ENCODE measurements at regions not wholly inside any gene's neighbourhood (a gene's known extent, or its start where the extent isn't known, plus 50 kb on each side); places are given as distances from the start of the nearest gene placed in this dataset.

- no peak for TF ChIP-seq CTCF (IDR thresholded peaks at IDR 0.05; ENCODE audit: control insufficient read depth, insufficient read depth, low read depth, low read length, missing control alignments)
- H3K4me3 ChIP-seq (ENCODE audit: control insufficient read depth, low read depth, low read length) = no peak overlapping the region
- DNase-seq (ENCODE audit: low read depth) = no peak
Observed at GRCh38 chr2:228956701-228957474, 314.2 kb downstream of the PID1 start.

- H3K4me3 ChIP-seq (ENCODE audit: control insufficient read depth, low read depth, low read length) = no peak overlapping the region
- TF ChIP-seq CTCF (IDR thresholded peaks at IDR 0.05; ENCODE audit: control insufficient read depth, insufficient read depth, low read depth, low read length, missing control alignments) = no peak
- no peak for DNase-seq (ENCODE audit: low read depth)
Observed at GRCh38 chr2:228949831-228950230, 321.3 kb downstream of the PID1 start.

GRCh38 chr2:228945710-228946109, 325.4 kb downstream of the PID1 start:
- TF ChIP-seq CTCF (IDR thresholded peaks at IDR 0.05; ENCODE audit: control insufficient read depth, insufficient read depth, low read depth, low read length, missing control alignments) = no peak
- DNase-seq (ENCODE audit: low read depth) = no peak
- no peak overlapping the region for H3K4me3 ChIP-seq (ENCODE audit: control insufficient read depth, low read depth, low read length)

GRCh38 chr2:228942856-228943255, 328.2 kb downstream of the PID1 start:
- H3K4me3 ChIP-seq (ENCODE audit: control insufficient read depth, low read depth, low read length) = no peak overlapping the region
- DNase-seq (ENCODE audit: low read depth) = no peak
- no peak for TF ChIP-seq CTCF (IDR thresholded peaks at IDR 0.05; ENCODE audit: control insufficient read depth, insufficient read depth, low read depth, low read length, missing control alignments)

- no peak overlapping the region for H3K4me3 ChIP-seq (ENCODE audit: control insufficient read depth, low read depth, low read length)
- DNase-seq (ENCODE audit: low read depth) = no peak
- TF ChIP-seq CTCF (IDR thresholded peaks at IDR 0.05; ENCODE audit: control insufficient read depth, insufficient read depth, low read depth, low read length, missing control alignments) = no peak
Observed at GRCh38 chr2:228938629-228939028, 332.5 kb downstream of the PID1 start.

GRCh38 chr2:228927028-228928010, 343.8 kb downstream of the PID1 start:
- TF ChIP-seq CTCF (IDR thresholded peaks at IDR 0.05; ENCODE audit: control insufficient read depth, insufficient read depth, low read depth, low read length, missing control alignments) = no peak
- DNase-seq (ENCODE audit: low read depth) = no peak
- no peak overlapping the region for H3K4me3 ChIP-seq (ENCODE audit: control insufficient read depth, low read depth, low read length)

Data from AG09309 (cell line).